HCT116 (cell line): ENCODE measurements at regions not wholly inside any gene's neighbourhood (a gene's known extent, or its start where the extent isn't known, plus 50 kb on each side); places are given as distances from the start of the nearest gene placed in this dataset.

Experiments used
- CBX3 ChIP-seq: IDR thresholded peaks from 2 replicates; pipeline ENCODE4 v1.6.1; 2012; ENCODE audit warnings: low read depth
- CEBPB ChIP-seq: IDR thresholded peaks from 2 replicates; pipeline ENCODE4 v1.6.1; 2012; ENCODE audit warnings: low read depth
- CTCF ChIP-seq, 3 experiments: fragments of 200-600 bp in 1 of 3; sonication (generic) in 1 of 3; IDR thresholded peaks in 2 of 3; conservative IDR thresholded peaks in 1 of 3; 2 replicates each; pipeline ENCODE4 v1.5.1; 2012 to 2017; ENCODE audit warnings: low read depth in 2 of 3, low read length in 2 of 3, antibody characterized with exemption in 1 of 3, borderline replicate concordance in 1 of 3, control low read depth in 1 of 3, mild to moderate bottlenecking in 1 of 3, mixed read lengths in 1 of 3, mixed run types in 1 of 3, moderate library complexity in 1 of 3; ENCODE audit not compliant: insufficient read depth in 1 of 3
- EZH2 ChIP-seq: fragments of 200-600 bp; sonication (generic); IDR thresholded peaks from 2 replicates; pipeline ENCODE4 v1.6.1; 2017; ENCODE audit warnings: antibody characterized with exemption, mixed run types
- EZH2phosphoT487 ChIP-seq: fragments of 200-600 bp; IDR thresholded peaks from 2 replicates; pipeline ENCODE4 v1.6.1; 2018; ENCODE audit warnings: antibody characterized with exemption, borderline replicate concordance
- MAX ChIP-seq: IDR thresholded peaks from 2 replicates; pipeline ENCODE4 v1.6.1; 2012
- POLR2A ChIP-seq: IDR thresholded peaks from 2 replicates; pipeline ENCODE4 v1.7.0; 2011; ENCODE audit warnings: borderline replicate concordance; ENCODE audit not compliant: insufficient read depth, insufficient read length; ENCODE audit errors: extremely low read depth
- POLR2AphosphoS5 ChIP-seq: IDR thresholded peaks from 2 replicates; pipeline ENCODE4 v1.6.1; 2011; ENCODE audit warnings: mild to moderate bottlenecking, low read depth, low read length, moderate library complexity
- RAD21 ChIP-seq: IDR thresholded peaks from 2 replicates; pipeline ENCODE4 v1.6.1; 2012; ENCODE audit warnings: low read depth, mild to moderate bottlenecking
- SIN3A ChIP-seq: IDR thresholded peaks from 2 replicates; pipeline ENCODE4 v1.6.1; 2012; ENCODE audit warnings: low read depth
- YY1 ChIP-seq: IDR thresholded peaks from 2 replicates; pipeline ENCODE4 v1.6.1; 2011; ENCODE audit warnings: low read length, low read depth, moderate library complexity, mild to moderate bottlenecking; ENCODE audit not compliant: insufficient replicate concordance; ENCODE audit errors: extremely low read depth
- ZNF274 ChIP-seq: fragments of 200-500 bp; sonication (Bioruptor generic); IDR thresholded peaks from 2 replicates; pipeline ENCODE4 v1.6.1; 2014; ENCODE audit warnings: mild to moderate bottlenecking, low read depth, low read length, inconsistent platforms
- TF ChIP-seq, protein P1 (sequence below): IDR thresholded peaks from 2 replicates; pipeline ENCODE4 v1.6.1; 2012

DNA sequence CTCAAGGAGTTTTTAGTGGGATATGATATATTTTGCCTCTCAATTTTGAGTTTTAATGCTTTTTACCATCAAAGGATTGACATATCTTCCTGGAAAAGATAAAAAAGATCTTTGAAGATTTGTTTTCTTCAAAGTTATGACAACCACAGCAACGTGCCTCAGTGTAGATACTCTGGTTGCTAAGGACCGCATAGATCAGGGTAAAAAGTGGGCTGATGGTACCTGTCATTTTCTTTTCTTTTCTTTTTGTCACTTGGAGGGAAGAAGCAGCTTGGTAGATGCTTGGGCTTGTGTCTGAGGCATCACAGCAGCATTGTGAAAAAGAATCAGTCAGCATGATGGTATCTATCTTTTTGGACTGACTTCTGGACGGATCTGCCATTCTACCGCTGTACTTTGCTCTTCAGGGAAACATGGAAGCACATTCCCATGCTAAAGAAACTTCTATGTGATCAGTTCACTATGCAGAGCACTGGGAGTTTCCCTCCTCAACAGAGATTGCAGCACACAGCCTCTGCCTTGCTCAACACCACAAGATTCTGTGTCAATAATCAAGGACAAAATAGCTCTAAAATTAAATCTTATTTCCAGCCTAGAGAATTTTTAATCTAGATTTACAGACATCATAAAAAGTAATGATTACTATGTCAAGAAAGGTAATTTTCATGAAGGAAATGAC, 54.8 kb upstream of the SGK1 start:
- no peak for TF ChIP-seq ZNF274
- no peak for TF ChIP-seq YY1
- TF ChIP-seq RAD21 = no peak
- TF ChIP-seq POLR2A = no peak
- TF ChIP-seq CTCF (IDR thresholded peaks at IDR 0.05 in 2 of 3, conservative IDR thresholded peaks at IDR 0.05 in 1 of 3; ENCODE audit: borderline replicate concordance in 1 of 3, insufficient read depth in 1 of 3, low read depth in 2 of 3, low read length in 2 of 3) = no peak
- TF ChIP-seq POLR2AphosphoS5 = no peak
- no peak for TF ChIP-seq CBX3
- no peak for TF ChIP-seq SIN3A
- no peak for TF ChIP-seq MAX
- TF ChIP-seq, protein P1, sequence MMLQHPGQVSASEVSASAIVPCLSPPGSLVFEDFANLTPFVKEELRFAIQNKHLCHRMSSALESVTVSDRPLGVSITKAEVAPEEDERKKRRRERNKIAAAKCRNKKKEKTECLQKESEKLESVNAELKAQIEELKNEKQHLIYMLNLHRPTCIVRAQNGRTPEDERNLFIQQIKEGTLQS = no peak
- no peak for TF ChIP-seq EZH2
- TF ChIP-seq EZH2phosphoT487 = no peak
- TF ChIP-seq CEBPB = no peak
